ENCODE measurements at regions not wholly inside any gene's neighbourhood (a gene's known extent, or its start where the extent isn't known, plus 50 kb on each side); places are given as distances from the start of the nearest gene placed in this dataset.
"Not testable (repeated sequence)": the region's sequence is repeated elsewhere in the genome, so short reads cannot be mapped to it uniquely, and the experiment has no call there.

GRCh38 chr18:78271790-78272189 is 707.8 kb upstream of the SALL3 start:
- no peak for DNase-seq (ENCODE audit: low read depth)

- no peak for DNase-seq (ENCODE audit: low read depth)
Observed at GRCh38 chr18:78273876-78274275, 705.7 kb upstream of the SALL3 start.

- DNase-seq (ENCODE audit: low read depth), result not testable (repeated sequence)
Observed at GRCh38 chr18:78283425-78283824, 696.2 kb upstream of the SALL3 start.

- DNase-seq (ENCODE audit: low read depth), result no peak
Observed at GRCh38 chr18:78292618-78293380, 686.8 kb upstream of the SALL3 start.

- DNase-seq (ENCODE audit: low read depth), result no peak
Observed at GRCh38 chr18:78293540-78293939, 686.1 kb upstream of the SALL3 start.

GRCh38 chr18:78293940-78294541 is 685.6 kb upstream of the SALL3 start:
- no peak for DNase-seq (ENCODE audit: low read depth)

GRCh38 chr18:78295262-78295661 is 684.4 kb upstream of the SALL3 start:
- DNase-seq (ENCODE audit: low read depth), result no peak

GRCh38 chr18:78296166-78296565 is 683.5 kb upstream of the SALL3 start:
- DNase-seq (ENCODE audit: low read depth), result no peak

GRCh38 chr18:78297048-78297447 is 682.6 kb upstream of the SALL3 start:
- no peak for DNase-seq (ENCODE audit: low read depth)

- DNase-seq (ENCODE audit: low read depth), result no peak
Observed at GRCh38 chr18:78303519-78304191, 676.0 kb upstream of the SALL3 start.

GRCh38 chr18:78304192-78305164 is 675.1 kb upstream of the SALL3 start:
- DNase-seq (ENCODE audit: low read depth), result no peak

GRCh38 chr18:78305789-78306188 is 673.8 kb upstream of the SALL3 start:
- DNase-seq (ENCODE audit: low read depth), result no peak

GRCh38 chr18:78309307-78309706 is 670.3 kb upstream of the SALL3 start:
- DNase-seq (ENCODE audit: low read depth), result no peak

GRCh38 chr18:78309924-78310323 is 669.7 kb upstream of the SALL3 start:
- DNase-seq (ENCODE audit: low read depth), result no peak

- no peak for DNase-seq (ENCODE audit: low read depth)
Observed at GRCh38 chr18:78319264-78319663, 660.4 kb upstream of the SALL3 start.

GRCh38 chr18:78319961-78320360 is 659.7 kb upstream of the SALL3 start:
- DNase-seq (ENCODE audit: low read depth), result no peak

GRCh38 chr18:78321402-78321801 is 658.2 kb upstream of the SALL3 start:
- no peak for DNase-seq (ENCODE audit: low read depth)

GRCh38 chr18:78323453-78324197 is 656.0 kb upstream of the SALL3 start:
- DNase-seq (ENCODE audit: low read depth), result no peak

GRCh38 chr18:78327643-78328042 is 652.0 kb upstream of the SALL3 start:
- no peak for DNase-seq (ENCODE audit: low read depth)

GRCh38 chr18:78330766-78331165 is 648.9 kb upstream of the SALL3 start:
- DNase-seq (ENCODE audit: low read depth), result no peak

- no peak for DNase-seq (ENCODE audit: low read depth)
Observed at GRCh38 chr18:78352910-78353309, 626.7 kb upstream of the SALL3 start.
